ENCODE measurements at regions not wholly inside any gene's neighbourhood (a gene's known extent, or its start where the extent isn't known, plus 50 kb on each side); places are given as distances from the start of the nearest gene placed in this dataset.
"Not testable (repeated sequence)": the region's sequence is repeated elsewhere in the genome, so short reads cannot be mapped to it uniquely, and the experiment has no call there.

DNA sequence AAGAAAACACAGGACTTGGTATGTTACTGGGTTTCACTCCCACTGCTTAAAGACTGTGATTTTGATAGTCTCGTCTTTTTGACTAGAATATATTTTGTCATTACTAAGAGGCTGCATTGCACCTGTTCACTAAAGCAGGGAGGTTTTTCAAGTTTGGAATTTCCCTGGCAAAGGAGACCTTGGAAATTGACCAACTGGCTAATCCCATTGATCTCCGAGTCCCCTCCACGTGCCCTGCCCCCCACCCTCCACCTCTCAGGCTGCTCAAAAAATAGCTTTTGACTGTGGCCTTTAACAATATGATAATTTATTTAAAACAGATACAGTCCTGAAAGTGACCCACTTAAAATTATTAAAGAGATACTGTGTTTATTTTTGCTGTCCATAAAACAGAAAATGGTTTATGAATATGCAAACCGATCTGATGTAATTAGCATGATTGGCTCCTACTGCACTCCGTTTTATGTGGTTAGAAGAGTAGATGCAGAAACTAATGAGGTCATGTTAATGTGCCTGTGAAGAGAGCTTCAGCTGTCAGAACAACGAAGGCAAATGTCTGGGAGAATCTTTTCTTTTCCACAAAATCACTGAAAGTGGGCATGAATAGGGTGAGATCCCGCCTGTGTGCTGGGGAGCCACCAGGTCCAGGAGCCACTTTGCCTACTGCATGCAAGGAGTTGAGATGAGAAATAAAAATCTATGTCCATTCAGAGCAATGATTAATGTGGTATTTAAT is 361.5 kb downstream of the RRAGC start:
- DNase-seq, result no peak

DNA sequence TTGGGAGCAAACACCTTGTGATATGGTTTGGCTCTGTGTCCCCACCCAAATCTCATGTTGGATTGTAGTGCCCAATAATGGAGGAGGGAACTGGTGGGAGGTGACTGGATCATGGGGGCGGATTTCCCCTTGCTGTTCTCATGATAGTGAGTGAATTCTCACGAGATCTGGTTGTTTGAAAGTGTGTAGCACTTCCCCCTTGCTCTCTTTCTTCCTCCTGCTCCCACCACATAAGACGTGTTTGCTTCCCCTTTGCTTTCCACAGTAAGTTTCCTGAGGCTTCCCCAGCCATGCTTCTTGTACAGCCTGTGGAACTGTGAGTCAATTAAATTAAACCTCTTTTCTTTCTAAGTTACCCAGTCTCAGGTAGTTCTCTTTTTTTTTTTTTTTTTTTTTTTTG is 366.3 kb downstream of the RRAGC start:
- DNase-seq, result not testable (repeated sequence)

DNA sequence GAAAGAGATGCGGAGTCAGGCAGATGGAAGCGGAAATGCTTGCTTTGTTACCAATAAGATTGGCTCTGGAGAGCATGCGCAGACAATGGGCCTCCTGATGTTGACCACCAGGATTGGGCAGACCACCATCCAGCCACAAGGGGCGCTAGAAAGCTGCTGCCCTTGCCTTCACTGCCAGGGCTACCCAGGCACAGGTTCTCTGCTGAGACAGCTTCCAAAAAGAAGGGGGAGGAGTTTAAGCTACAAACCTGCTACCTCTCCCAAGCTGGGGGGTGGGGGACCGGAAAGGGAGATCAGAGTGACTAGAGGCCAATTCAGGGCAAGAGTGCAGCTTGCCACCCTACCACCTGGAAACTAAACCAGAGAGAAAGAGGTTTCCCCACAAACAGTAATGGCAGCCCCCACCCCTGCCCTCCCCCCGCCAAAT is 369.7 kb downstream of the RRAGC start:
- no peak for DNase-seq

DNA sequence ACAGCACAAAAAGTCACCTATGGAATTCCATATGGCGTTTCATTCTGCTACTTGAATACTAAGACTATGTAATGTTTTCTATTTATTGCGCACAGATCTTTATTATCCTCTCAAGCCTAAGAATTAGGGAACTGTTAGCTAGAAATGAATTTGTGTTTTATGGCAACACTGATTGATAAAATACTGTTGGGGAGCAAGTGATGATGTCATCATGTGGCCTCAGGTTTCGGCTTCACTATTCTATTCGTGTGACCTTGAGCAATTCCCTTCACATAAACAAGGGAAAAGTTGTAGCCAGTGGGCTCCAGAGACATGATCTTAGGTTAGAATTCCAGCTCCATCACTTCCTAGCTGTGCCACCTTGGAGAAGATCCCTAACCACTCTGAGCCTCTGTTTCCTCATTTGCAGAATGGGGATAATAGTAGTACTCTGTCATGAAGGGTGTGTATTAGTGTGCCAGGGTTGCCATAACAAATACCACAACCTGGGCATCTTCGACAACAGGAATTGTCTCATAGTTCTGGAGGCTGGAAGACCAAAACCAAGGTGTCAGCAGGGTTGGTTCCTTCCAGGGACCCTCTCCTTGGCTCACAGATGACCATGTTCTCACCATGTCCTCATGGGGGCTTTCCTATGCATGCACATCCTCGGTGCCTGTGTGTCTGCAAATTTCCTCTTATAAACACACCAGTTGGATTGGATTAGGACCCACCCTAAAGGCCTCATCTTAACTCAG is 371.2 kb downstream of the RRAGC start:
- DNase-seq, result no peak

DNA sequence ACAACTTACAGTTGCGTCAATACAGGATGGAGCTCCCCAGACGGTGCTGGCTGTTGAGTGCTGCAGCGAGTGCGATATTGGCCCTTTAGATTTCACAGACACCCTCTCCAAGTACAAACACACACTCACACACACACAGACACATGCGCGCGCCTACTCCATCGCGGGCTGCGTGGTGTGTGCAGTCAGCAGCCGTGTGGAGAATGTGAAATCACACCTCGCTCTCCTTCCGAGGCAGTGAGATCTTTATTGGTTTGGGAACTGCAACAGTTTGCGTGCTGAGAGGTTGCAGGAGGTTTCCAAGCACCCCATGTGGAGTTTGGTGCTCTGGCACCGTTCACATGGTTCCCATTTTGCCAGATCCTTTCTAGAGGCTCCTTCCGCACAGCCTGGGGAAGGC is 372.2 kb downstream of the RRAGC start:
- DNase-seq, result no peak

GRCh38 chr1:38486085-38486484 is 373.5 kb downstream of the RRAGC start:
- no peak for DNase-seq

DNA sequence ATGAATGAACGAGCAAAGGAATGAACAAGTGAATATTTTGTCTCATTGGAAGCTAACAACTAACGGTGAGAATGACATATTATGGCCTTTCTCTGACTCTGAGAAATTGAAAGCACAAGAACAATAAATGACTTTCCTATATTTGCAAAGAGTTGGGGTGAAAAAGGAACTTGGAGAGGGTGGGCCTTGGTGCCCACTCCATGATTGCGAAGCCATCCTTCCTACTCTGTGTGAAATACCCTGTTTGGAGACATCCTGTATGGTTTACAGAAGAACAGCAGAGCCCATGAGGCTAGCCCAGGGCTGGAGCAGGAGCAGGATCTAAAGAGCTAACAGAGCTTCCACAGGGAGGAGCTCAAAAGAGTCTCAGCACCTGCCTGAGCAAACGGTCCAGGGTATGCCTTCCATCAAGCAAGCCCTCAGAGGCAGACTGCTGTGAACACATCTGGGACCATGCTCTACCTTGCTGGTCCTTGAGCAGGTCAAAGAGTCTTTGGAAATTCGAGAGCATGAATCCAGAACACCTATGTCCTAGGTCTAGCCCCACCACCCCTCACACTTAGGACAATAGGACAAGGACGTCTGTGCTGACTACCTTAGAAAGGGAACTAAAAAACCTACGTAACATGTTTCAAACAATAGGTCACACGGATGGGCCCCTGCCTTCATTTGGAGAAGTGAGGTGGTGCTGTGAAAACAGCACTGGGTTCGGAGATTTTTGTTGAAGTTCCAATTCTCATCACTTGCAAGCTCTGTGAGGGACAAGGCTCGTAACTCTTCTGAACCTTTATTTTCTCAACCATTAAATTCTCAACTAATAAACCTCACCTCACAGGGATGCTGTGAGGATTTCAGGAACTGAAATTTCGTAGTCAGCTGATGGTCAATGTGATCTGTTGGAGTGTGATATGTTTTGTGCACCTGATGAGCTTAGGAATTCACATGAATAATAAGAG is 377.4 kb downstream of the RRAGC start:
- DNase-seq, result no peak

GRCh38 chr1:38479662-38480061 is 379.9 kb downstream of the RRAGC start:
- not testable (repeated sequence) for DNase-seq

DNA sequence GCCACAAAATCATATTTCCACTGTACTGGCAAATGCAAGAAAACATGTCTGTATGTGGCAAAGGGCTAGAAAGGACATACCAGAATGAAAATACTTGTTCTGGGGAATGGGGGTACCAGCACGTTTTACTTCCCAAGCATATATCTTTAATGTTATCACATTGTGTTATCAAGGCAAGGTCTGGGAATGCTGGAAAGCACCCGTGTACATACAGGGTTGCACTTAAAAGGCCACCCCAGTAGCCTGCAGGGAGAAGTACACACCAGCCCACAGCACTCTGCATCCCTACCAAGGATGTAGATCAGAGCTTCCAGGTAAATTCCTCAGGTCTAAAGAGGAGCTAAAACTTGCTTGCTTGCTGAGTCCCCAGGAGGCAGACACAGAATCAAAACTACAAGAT is 381.8 kb downstream of the RRAGC start:
- DNase-seq, result no peak

DNA sequence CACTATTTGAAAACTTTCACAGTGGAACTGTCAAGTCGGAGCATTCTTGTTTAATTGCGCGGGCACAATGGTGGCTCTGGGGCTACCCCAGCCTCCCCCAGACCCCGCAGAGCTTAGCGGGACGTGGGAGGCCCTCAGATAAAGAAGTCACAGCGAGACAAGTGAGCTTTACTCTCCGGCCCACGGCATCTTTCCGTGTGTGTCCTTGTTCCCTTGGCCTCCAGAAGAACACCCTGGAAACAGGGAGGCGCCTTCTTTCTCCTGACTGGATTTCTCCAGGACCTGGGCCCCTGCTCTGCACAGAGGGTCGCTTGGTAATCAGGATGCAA is 382.8 kb downstream of the RRAGC start:
- DNase-seq, result no peak

- no peak for DNase-seq
Measured at GRCh38 chr1:38476111-38476849, 383.3 kb downstream of the RRAGC start.

GRCh38 chr1:38475624-38476005 is 384.0 kb downstream of the RRAGC start:
- DNase-seq, result no peak

- DNase-seq, result no peak
Measured at GRCh38 chr1:38474738-38475623, 384.6 kb downstream of the RRAGC start.

DNA sequence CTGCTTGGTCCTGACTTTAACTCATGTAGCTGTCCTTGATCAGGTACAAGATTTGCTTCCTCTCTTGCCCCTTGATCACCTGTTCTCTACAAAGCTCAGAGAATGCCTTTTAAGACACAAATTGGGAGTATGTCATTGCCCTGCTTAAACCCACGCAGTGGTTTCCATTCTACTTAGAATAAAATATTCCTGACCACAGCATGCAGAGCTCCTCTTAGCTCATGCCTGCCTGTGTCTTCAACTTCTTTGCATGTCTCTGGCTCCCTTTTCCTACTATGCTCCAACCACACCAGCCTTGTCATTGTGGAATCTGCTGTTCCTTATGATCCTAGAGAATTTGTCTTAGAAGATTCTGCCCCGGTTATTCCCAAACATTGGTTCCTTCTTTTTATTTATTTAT is 393.1 kb downstream of the RRAGC start:
- DNase-seq, result no peak

DNA sequence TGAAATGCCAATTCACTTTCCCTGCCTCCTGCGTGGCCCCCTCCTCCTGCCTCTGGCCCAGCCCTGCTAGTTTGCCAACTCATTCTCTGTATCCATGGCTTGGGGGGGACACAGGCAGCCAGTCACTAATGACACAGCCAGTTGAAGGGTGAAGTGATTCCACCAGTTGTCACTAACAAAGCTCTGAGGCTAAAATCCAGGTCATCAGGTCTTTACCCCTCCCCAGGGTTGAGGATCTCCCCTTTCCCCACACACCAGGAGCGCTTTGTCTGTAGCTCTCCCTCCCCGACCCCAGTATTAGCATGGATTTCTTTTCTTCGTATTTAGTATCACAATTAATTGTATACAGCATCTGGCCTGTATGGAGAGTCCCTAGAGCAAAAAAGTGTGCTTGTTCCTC is 394.1 kb downstream of the RRAGC start:
- no peak for DNase-seq

GRCh38 chr1:38464071-38464661 is 395.4 kb downstream of the RRAGC start:
- DNase-seq, result no peak

DNA sequence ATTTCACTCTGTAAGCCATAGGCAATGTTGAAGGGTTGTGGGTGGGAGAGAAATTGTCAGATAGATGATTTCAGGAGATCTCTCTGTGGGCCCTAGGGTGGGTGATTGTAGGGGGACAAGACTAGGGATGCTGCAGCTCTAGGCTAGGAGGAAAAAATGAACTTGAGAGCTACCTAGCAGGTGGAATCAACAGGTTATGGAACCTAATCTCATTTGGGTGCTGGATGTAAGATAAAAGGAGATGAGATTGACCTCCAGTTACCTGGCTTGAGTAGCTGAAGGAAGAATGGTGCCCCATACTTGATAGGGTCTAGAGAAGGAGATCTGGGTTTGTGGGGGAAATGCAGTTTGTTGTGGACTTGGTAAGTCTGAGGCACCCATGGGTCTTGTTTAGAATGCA is 396.5 kb downstream of the RRAGC start:
- no peak for DNase-seq

DNA sequence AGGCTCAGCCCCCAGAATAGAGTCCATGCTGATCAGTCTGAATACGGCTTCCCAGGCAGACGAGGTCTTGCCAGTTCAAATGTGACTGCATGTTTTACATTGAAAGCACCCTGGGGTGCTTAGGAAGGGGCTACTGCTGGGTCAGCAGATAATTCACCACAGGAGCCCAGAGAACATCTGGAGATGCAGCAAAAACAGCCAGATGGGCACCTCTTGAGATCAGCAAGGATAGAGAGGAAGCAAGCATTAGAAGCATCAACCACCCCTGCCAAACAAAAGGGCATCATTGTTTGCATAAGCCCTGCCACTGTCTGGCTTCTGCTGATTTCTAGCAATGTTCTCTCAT is 403.1 kb downstream of the RRAGC start:
- no peak for DNase-seq

DNA sequence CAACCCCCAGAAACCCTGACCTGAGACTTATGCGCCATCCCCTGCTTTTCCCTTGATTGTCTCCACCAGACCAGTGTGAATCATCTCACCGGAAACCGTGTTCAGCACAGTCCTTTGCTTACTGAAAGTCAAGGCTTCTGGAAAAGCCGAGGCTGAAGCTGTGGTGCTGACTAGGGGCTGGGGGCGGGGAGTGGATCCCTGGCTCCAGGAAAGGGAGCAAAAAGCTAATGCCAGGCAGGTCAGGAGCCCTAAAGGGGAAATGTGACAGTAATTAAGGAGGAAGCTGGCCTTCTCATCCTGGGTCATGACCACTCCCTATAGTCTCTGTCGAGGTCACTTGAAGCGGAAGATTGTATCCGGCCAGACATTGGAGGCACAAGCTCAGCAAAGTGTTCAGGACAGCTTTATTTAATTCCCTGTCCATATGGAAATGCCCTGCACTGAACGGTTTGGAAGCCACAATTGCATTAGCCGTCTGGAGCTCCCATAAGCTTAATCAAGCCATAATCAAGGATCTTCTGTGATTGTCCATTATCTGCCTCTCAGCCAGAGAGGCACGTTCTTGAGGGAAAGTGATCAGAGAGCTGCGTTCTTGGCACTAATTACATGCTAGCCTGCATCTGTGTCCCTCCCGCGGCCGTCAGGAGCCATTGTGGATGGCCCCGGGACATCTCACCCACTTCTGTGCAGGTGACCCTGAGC is 403.6 kb downstream of the RRAGC start:
- no peak for DNase-seq

DNA sequence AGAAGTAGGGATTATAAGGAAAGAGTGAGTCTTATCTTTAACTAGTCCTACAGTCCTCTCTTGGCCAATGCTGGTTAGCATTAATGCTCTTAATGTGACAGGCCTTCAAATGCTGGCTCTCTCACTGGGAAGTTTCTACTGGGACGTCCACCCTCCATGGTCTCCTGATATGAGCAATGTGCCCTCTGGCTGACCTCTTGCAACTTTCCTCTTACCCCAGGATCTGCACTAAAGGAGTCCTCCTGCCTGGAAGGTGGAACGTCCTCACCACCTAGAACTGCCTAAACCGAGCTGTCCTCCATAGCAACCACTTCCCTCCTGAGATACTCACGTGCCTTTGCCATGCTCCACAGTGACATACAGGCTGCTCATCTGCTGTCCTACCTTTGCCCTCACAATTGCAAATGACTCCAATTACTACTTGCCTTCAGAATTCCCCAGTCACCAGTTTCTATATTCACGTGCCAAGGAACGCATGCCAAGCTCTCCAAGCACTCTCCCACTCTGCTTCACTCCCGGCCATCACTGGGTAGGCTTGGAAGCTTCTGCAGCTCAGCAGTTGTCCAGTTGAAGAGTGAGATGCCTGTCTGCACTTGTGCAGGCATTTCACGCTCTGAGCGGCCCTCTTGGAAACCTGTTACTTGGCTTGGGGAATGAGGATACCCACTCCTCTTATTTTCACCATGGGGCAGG is 404.7 kb downstream of the RRAGC start:
- no peak for DNase-seq
